ENCODE measurements at regions not wholly inside any gene's neighbourhood (a gene's known extent, or its start where the extent isn't known, plus 50 kb on each side); places are given as distances from the start of the nearest gene placed in this dataset.

DNA sequence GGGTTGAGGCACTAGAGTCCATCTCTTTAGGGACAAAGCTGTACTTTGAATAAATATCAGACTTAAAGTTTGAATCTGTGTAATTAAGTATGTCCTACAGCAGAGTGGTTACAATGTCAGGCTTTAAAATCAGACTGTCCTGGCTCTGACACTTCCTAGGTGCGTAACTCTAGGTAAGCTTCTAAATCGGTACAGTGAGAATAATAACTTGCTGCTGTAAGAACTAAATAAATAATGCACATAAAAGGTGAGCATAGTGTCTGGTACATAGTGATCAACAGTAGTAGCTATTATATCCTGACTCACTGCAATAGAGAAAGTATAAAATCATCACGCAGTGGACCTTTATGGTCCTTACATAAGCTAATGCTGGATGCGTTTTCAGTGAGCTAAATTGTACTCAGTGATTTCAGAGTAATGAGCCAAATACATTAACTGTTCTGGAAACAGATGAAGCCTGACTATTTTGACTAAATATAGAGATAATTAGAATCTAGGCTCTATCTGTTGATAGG is 72.2 kb upstream of the PDK4 start:
- Histone ChIP-seq H3K4me3 (ENCODE audit: low read length in 2 of 2) (no peak overlapping the region), H3K36me3 (ENCODE audit: control insufficient read depth in 2 of 2, insufficient read depth in 2 of 2, low read length in 2 of 2) (no peaks in the 10 kb centered on the region), H3K4me1 (ENCODE audit: control insufficient read depth, insufficient read depth, low read length) (no peaks in the 10 kb centered on the region), H3K27me3 (ENCODE audit: control insufficient read depth in 1 of 2, insufficient read depth in 2 of 2, low read length in 2 of 2) (no peaks in the 10 kb centered on the region), H3K9ac (ENCODE audit: low read length in 2 of 2) (no peak overlapping the region), H3K9me3 (ENCODE audit: control insufficient read depth in 2 of 2, low read length in 2 of 2) (no peaks in the 10 kb centered on the region), H3K27ac (ENCODE audit: low read length) (no peak overlapping the region)

DNA sequence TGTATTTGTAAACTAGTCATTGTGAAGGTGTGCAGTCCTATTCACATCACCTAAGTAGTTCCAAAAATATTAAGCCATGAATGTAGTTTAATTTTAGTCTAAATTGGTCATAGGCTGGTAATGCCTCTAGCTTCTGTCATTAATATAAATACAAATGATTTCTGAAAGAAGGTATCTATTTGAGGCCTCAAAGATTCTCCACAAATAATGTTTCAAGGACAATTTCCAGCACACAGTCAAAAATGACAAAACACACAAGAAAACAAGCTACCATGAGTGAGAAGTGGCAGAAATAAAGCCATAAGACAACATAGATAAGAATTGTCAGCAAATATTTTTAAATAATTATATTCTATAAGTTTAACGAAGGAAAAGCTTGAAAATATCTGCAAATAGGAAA is 66.7 kb upstream of the PDK4 start:
- Histone ChIP-seq H3K9ac (ENCODE audit: low read length in 2 of 2) (no peak overlapping the region), H3K27me3 (ENCODE audit: control insufficient read depth in 1 of 2, insufficient read depth in 2 of 2, low read length in 2 of 2) (no peaks in the 10 kb centered on the region), H3K4me1 (ENCODE audit: control insufficient read depth, insufficient read depth, low read length) (no peaks in the 10 kb centered on the region), H3K9me3 (ENCODE audit: control insufficient read depth in 2 of 2, low read length in 2 of 2) (no peaks in the 10 kb centered on the region), H3K36me3 (ENCODE audit: control insufficient read depth in 2 of 2, insufficient read depth in 2 of 2, low read length in 2 of 2) (no peaks in the 10 kb centered on the region), H3K4me3 (ENCODE audit: low read length in 2 of 2) (no peak overlapping the region), H3K27ac (ENCODE audit: low read length) (no peak overlapping the region)

DNA sequence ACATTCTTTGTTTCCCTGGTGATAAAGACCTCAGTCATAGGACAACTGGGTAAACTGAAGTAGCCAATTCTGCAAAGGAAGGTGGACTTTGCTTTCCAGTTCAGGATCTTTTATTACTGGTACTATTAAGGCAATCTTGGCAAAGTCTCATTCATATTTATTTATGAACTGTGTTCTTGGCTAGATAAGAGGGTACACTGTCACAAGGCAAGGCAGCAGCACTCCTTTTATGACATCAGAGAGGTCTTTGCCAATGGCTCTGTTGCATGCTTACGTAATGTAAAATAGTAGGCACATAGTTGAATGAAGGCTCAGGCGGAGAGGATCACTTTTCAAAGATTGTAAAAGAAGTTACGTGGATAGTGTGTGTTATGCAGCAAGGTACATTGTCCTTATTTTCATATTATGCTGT is 63.7 kb upstream of the PDK4 start:
- Histone ChIP-seq H3K36me3 (ENCODE audit: control insufficient read depth in 2 of 2, insufficient read depth in 2 of 2, low read length in 2 of 2) (no peaks in the 10 kb centered on the region), H3K9me3 (ENCODE audit: control insufficient read depth in 2 of 2, low read length in 2 of 2) (no peaks in the 10 kb centered on the region), H3K27ac (ENCODE audit: low read length) (no peak overlapping the region), H3K27me3 (ENCODE audit: control insufficient read depth in 1 of 2, insufficient read depth in 2 of 2, low read length in 2 of 2) (no peaks in the 10 kb centered on the region), H3K4me1 (ENCODE audit: control insufficient read depth, insufficient read depth, low read length) (no peaks in the 10 kb centered on the region), H3K4me3 (ENCODE audit: low read length in 2 of 2) (no peak overlapping the region), H3K9ac (ENCODE audit: low read length in 2 of 2) (no peak overlapping the region)

DNA sequence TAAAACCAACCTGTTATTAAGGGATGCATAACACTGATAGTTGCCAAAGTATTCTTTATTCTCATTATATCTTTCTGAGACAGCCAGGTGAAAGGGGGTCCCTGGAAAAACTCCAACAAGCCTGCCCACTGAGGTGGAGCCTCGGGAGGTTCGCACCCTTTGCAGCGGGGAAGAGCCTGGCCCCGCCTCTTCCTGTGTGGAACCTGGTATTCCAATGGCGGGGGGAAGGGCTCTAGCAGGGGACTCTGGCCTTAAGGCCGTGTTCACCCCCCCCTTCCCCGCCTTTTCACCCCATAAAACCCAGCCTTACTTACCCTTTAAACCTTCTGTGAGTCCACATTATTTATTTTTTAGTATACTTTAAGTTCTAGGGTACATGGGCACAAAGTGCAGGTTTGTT is 62.4 kb upstream of the PDK4 start:
- Histone ChIP-seq H3K4me1 (ENCODE audit: control insufficient read depth, insufficient read depth, low read length) (no peaks in the 10 kb centered on the region), H3K4me3 (ENCODE audit: low read length in 2 of 2) (no peak overlapping the region), H3K36me3 (ENCODE audit: control insufficient read depth in 2 of 2, insufficient read depth in 2 of 2, low read length in 2 of 2) (no peaks in the 10 kb centered on the region), H3K9me3 (ENCODE audit: control insufficient read depth in 2 of 2, low read length in 2 of 2) (no peaks in the 10 kb centered on the region), H3K27me3 (ENCODE audit: control insufficient read depth in 1 of 2, insufficient read depth in 2 of 2, low read length in 2 of 2) (no peaks in the 10 kb centered on the region), H3K27ac (ENCODE audit: low read length) (no peak overlapping the region), H3K9ac (ENCODE audit: low read length in 2 of 2) (no peak overlapping the region)

DNA sequence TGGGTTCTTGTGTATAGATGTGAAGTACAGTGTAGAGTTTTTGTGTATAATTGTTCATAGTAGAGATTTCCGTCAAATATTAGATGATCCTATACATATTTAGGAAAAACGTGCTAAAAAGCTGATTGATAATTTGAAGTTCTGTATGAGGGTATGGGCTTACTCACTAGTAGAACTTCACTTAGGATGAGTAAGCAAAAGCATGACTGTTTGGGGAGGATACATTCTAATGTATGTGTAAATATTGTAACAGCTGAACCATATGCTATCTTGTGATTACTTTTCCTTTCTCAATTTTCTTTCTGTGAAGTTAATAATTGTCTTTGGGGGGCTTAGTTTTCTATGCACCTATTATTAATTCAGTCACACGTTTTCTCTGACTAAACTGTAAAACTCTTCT is 53.2 kb upstream of the PDK4 start:
- H3K4me1 ChIP-seq (ENCODE audit: control insufficient read depth, insufficient read depth, low read length), result no peaks in the 10 kb centered on the region
- no peaks in the 10 kb centered on the region for H3K27me3 ChIP-seq (ENCODE audit: control insufficient read depth in 1 of 2, insufficient read depth in 2 of 2, low read length in 2 of 2)
- no peak overlapping the region for H3K27ac ChIP-seq (ENCODE audit: low read length)
- no peak overlapping the region for H3K4me3 ChIP-seq (ENCODE audit: low read length in 2 of 2)
- H3K9me3 ChIP-seq (ENCODE audit: control insufficient read depth in 2 of 2, low read length in 2 of 2), result no peaks in the 10 kb centered on the region
- no peak overlapping the region for H3K9ac ChIP-seq (ENCODE audit: low read length in 2 of 2)
- H3K36me3 ChIP-seq (ENCODE audit: control insufficient read depth in 2 of 2, insufficient read depth in 2 of 2, low read length in 2 of 2), result no peaks in the 10 kb centered on the region

DNA sequence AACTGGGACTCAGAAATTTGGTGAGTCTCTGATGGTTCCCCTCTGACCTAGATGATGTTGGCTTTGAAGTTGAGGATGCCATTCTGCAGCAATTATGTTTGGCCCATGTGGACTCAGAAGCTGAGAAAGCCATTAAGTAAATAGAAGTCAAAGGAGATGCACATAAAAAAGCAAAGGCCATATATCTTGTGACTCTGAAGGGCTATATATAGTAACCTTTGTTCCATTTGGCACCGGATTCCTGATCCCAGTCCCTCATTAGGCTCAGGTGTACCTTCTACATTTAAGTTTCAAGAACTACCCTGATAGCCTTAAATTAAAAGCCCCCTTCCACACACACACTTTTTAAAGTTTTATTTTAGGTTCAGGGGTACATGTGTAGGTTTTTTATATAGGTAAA is 50.0 kb upstream of the PDK4 start:
- no peaks in the 10 kb centered on the region for H3K4me1 ChIP-seq (ENCODE audit: control insufficient read depth, insufficient read depth, low read length)
- H3K4me3 ChIP-seq (ENCODE audit: low read length in 2 of 2), result no peak overlapping the region
- H3K36me3 ChIP-seq (ENCODE audit: control insufficient read depth in 2 of 2, insufficient read depth in 2 of 2, low read length in 2 of 2), result no peaks in the 10 kb centered on the region
- H3K9me3 ChIP-seq (ENCODE audit: control insufficient read depth in 2 of 2, low read length in 2 of 2), result no peaks in the 10 kb centered on the region
- no peak overlapping the region for H3K27ac ChIP-seq (ENCODE audit: low read length)
- H3K27me3 ChIP-seq (ENCODE audit: control insufficient read depth in 1 of 2, insufficient read depth in 2 of 2, low read length in 2 of 2), result no peaks in the 10 kb centered on the region
- H3K9ac ChIP-seq (ENCODE audit: low read length in 2 of 2), result no peak overlapping the region
